ENCODE measurements at regions not wholly inside any gene's neighbourhood (a gene's known extent, or its start where the extent isn't known, plus 50 kb on each side); places are given as distances from the start of the nearest gene placed in this dataset.
A peak's percentile ranks its signal among the peaks of the same experiment; 100 is the strongest.
"Not testable (repeated sequence)": the region's sequence is repeated elsewhere in the genome, so short reads cannot be mapped to it uniquely, and the experiment has no call there.

DNA sequence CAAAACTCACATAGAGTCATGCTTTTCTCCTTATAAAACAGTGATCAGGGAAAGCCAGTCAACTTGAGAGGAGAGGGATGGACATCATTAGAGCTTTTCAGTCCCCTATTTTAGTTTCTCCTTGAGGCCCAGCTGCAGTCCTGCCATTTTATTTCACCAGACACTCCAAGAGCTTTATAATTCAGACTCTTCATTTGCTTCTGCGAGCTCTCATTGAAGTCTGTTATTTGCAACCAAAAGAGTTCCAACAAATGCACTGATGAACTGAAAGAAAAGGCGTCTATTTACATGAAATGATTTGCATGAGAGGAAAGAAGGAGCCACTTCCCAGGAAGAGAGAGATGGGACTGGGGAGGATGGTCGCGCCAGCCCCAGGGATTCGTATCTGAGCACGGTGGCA is 86.8 kb downstream of the NDUFA12 start:
- no peak for DNase-seq

DNA sequence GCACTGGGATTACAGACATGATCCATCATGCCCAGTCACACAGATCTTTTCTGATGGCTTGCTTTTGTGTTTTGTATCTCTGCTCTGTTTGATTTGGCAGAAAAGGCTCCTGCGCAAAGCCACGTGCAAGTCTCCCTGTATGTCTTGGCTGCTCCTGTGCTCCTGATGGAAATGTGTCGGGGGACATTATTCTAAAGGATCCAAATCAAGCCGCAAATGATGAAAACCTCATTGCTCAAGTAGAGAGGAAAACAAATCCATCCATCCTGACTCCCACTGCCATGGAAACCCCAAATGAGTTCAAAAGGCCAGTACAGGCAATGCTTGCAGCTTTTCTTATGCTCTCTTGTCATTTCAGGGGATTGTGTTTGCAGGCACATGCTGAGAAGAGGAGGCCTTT is 93.8 kb downstream of the NDUFA12 start:
- no peak for DNase-seq

DNA sequence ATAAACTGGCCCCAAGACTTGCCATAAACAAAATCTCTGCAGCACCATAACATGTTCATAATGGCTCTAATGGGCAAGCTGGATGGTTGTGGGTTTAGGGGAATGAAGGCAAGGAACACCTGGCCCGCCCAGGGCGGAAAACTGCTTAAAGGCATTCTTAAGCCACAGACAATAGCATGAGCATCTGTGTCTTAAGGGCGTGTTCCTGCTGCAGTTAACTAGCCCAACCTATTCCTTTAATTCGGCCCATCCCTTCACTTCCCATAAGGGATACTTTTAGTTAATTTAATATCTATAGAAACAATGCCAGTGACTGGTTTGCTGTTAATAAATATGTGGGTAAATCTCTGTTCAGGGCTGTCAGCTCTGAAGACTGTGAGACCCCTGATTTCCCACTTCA is 97.7 kb downstream of the NDUFA12 start:
- DNase-seq: not testable (repeated sequence)

DNA sequence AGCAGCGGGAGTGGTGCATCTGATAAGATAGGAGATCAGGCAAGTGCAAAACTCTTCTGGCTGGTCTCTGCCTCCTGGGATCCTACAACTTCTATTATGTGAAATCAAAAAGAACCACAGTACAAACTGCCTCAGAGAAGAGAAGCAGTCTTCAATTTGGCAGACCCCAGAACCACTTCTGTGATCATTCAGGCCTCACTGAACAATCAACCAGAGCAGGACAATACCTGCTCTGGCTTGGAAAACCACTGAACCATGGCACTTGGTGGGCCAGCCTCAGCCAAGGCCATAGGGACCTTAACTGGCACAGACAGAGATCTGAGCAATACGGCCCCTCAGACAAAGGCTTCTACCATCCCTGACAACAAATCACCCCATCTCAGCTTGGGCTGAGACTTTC is 103.0 kb downstream of the NDUFA12 start:
- DNase-seq: no peak

DNA sequence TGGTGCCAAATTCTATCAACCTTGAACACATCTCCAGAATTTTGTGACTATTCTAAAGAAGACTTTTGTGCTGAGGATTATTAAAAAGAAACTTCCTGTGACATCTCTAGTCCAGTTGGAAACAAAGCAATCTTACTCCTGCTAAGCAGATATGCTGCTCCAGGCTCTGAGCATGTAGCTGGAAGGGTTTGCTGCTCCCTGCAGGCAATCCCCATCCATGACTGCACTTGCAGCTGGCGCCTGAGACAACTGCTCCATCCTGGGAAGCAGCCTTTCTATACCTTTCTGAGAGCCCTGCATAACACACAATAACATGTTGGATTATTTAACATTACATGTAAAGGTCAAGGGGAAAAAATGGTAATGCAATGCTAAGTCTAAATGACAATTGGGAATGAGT is 105.1 kb downstream of the NDUFA12 start:
- DNase-seq: no peak

DNA sequence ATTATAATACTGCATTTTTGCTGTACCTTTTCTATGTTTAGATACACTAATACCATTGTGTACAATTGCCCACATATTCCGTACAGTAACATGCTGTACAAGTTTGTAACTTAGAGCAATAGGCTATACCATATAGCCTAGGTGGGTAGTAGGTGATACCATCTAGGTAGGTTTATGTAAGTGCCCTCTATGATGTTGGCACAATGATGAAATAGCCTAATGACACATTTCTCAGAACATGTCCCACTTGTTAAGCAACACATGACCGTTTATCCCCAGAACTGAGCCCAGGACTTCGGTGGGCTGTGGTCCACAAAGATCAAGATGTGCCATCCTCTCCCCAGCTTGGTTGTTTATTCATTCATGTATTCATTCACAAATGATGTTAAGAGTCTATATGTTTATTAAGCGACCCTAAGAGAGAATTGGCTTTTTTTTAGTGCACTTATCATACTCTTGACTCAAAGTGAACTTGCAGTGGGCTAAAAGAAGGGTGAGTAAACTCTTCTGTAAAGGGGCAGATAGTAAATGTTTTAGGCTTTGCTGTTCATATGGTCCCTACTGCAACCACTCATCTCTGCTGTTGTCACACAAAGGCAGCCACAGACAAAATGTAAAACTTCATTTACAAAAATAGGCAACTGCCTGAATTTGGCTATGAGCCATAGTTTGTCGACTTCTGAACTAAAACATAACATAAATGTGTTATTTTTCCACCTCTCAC is 110.8 kb downstream of the NDUFA12 start:
- DNase-seq: no peak

DNA sequence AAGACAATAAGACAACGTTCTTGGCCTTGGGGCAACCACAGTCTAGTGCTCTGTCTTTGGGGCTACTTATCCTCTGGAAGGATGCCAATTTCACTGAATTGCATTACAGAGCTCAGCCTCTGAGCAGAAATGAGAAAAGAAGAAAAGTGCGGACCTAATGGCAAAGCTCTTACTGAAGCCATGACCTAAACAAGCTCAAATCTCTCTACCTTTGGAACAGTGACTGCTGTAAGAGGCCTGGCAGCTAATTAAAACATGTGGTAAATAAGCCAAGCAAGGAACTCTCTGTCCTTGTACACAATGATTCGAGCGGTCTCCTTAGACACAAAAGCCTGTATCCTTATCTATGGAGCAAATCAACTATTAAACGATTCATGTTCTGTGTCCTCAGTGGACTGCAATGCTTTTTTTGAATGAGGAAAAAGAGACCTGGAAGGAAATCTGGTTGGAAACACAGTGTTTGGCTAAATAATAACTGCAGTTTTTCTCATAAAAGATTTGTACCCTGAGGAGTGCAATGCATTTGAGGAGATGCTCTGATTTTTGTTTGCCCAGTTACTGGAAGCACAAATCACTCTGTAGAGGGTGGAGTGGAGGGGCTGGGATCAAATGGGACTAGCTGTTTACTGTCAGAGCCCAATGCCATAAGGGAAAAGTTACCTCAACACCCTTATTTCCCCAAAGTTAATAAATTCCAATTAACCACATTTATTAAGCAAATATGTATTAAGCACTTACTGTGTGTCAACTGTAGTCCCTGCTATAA is 113.9 kb downstream of the NDUFA12 start:
- DNase-seq: no peak

DNA sequence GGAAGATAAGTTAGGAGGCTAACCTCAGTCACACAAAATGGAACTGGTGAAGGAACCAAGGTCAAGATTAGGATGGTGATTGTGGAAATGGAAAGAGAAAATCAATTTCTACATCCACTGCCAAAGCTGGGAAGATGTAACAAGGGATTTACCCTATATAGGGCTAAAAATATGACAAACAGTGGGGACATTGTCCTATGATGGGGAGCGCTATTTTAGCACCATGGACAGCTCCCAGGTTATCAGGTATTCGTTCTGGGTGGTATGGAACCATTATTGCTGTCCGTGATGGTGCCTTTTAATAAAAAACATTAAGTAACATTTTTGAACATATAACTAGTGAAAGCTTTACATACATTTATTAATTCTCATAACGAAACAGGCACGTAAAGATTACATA is 124.0 kb downstream of the NDUFA12 start:
- no peak for DNase-seq

DNA sequence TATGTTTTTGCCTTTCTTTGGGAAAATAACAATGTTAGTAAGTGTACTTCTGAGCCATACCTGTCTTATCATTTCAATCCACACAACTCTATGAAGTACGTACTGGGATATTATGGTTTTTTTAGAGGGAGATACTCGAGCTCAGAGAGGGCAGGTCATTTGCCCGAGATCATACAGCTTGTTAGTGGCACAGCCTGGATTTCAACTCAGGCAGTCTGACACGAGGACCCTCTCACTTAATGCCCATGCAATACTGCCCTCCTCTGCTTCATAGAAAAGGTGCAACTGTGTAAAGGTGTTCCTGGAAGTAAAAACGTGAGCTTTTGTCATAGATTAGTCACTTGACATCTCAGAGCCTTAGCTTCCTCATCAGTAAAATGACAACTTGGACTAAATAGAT is 128.0 kb downstream of the NDUFA12 start:
- DNase-seq: peak; percentile 41

GRCh38 chr12:94874518-94875302 is 128.8 kb downstream of the NDUFA12 start:
- DNase-seq: no peak

- no peak for DNase-seq
Observed at GRCh38 chr12:94873734-94874517, 129.6 kb downstream of the NDUFA12 start.

DNA sequence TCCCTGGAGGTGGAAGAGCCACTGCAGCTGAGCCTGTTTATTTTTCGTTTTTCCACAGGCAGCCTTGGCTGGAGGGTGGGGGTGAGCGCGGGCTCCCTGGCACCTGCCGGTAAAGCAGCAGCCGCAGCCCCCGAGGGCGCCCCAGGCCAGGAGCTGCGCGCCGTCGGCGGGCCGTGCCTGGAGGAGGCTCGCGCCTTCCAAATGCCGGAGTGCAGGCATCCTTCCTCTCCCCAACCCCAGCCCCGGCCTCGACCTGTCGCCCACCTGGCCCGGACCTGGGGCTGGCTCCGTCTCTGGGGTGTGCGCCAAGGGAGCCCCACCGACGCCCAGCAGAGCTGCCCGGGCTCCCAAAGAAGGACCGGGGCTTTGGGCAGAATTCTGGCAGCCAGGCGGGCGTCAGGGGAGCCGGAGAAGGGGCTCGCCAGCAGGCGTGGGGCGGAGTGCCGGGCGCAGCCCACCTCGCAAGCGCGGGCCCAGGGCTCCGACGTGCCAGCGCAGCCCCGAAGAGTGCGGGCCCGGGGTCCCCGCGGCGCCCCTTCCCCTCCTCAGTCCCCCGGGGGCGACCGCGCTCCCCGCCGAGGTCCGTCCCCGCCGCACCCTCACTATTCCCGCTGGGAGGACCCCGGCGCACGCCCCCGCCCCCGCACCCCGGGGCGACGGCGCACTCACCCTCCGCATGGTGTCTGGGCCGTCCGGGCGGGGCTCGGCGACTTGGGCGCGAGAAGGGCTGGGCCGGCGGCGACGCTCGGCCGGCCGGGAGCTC is 130.3 kb downstream of the NDUFA12 start:
- DNase-seq: no peak

DNA sequence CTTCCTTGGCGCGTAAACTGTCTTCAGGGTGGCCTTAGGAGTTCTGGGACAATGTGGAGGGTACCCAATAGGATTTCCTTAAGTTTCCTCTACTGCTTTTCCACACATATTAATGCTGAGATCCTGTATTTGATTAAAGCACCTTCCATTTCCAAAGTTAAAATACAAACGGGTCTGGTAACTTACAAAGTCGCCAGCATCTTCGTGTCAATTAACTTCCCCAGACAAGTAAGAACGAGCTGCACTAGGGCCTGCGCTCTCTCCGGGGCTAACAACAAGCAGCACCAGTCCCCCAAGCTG is 130.9 kb downstream of the NDUFA12 start:
- no peak for DNase-seq

DNA sequence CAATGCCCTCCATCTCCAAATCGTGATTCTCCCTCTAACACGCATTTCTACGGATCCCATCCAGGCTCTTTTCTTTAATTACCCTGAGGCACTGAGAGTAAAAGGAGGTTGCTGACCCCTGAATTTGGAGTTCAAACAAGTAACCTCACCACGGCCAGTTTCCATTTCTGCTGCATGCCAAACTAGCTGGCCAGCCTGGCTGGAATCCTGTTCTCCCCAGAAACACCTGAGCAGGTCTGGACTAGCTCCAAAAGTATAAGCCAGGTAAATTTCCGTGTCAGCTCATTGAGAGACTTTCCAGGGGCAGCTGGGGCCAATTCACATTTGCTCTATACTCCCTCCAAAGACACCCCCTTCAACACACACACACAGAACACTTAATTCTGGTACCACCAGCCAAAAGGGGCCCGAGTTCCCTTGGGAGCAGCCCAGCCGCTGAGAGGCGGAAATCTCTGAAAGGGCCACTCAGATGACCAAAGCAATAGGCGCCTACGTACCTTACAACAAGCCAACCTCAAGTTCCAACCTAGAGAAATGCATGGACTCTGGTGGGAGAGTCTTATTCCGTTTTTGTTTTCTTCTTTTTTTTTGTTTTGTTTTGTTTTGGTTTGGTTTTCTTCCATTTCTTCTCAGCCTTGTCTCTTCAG is 131.4 kb downstream of the NDUFA12 start:
- DNase-seq: no peak

DNA sequence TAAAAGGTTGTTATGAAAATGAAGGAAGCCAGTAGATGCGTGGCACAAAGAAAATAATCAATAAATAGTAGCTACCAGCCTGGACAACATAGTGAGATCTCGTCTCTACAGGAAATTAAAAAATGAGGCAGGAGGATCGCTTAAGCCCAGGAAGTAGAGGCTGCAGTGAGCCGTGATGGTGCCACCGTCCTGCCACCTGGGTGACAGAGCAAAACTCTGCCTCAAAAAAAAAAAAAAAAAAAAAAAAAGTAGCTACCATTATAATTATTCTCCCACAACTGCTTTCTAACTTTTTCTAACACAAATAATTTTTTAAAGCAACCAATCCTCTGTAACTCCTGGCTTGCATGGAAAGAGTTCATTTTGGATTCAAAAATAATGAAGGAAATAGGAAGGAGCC is 133.0 kb downstream of the NDUFA12 start:
- no peak for DNase-seq

DNA sequence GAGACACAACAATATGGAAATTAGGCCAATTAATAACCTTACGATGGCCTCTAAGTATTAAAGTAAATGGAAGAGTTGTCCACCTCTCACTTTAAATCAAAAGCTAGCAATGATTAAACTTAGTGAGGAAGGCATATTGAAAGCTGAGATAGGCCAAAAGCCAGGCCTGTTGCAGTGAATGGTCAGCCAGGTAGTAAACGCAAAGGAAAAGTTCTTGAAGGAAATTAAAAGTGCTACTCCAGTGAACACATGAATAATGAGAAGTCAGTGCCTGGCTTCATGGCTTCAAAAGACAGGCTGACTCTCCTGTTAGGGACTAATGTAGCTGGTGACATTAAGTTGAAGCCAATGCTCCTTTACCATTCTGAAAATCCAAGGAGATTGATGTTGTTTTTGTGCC is 135.3 kb downstream of the NDUFA12 start:
- no peak for DNase-seq

GRCh38 chr12:94867066-94867855 is 136.2 kb downstream of the NDUFA12 start:
- no peak for DNase-seq

DNA sequence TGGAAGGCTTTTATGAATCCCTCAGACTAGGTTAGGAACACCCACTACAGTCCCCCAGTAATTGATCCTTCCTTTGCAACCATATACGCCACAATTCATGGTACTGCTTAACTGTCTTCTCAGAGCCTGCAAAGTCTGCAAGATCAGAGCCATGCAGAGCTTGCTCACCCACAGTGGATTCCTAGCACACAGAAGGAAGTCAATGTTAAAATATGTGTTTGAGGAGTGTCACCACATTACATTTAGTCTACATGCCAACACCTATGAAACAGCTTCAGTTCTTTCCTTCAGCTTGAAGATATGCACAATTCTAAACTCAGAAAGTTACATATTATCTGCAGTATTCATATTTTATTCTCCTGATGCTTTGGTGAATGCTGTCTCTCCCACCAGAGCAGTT is 138.5 kb downstream of the NDUFA12 start:
- DNase-seq: no peak

DNA sequence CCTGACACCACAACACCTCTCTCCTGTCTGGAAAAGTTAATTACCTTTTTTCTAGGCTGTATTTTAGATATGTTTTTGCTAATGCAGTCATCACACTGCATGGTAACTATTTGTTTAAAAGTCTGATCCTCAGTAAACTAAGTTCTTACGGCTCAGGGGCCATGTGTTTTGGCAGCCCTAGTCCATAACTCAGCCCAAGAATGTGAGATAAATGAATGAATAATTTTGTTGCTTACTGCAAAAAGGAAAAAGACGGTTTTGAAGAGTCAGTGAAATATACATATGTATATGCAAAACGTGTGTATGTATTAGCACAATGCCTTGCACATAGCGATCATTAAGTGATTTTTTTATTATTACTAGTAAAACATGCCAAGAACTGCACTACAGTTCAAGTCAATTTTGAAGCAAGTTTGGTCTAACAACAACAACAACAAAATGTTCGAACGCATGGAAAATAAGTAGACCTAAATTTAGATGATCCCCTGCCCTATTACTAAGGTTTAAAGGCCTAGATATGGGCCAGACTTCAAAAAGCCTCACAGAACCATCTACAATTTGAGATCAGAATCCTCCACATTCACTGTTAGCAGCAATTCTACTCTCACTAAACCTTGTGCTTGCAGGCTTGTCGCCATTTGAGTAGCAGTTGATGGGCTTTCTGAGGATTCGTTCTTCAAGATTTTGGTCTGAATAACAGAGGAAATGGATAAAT is 140.0 kb downstream of the NDUFA12 start:
- no peak for DNase-seq

- DNase-seq: no peak
Observed at GRCh38 chr12:94862421-94862820, 141.1 kb downstream of the NDUFA12 start.

Measured in NCI-H1436 (cell line).